OCI-LY3 (cell line): ENCODE measurements at regions not wholly inside any gene's neighbourhood (a gene's known extent, or its start where the extent isn't known, plus 50 kb on each side); places are given as distances from the start of the nearest gene placed in this dataset.
"Not testable (repeated sequence)": the region's sequence is repeated elsewhere in the genome, so short reads cannot be mapped to it uniquely, and the experiment has no call there.

ENCODE experiments used
- H2AFZ ChIP-seq: fragments of 200-600, 300-600 bp; shearing (Covaris generic); 2 replicates; pipeline ENCODE4 v1.6.0; 2014; ENCODE audit warnings: antibody characterized with exemption, low read depth, low read length
- H3K27ac ChIP-seq: fragments of 200-600, 300-600 bp; sonication (generic); 2 replicates; pipeline ENCODE4 v1.5.1; 2014; ENCODE audit warnings: mild to moderate bottlenecking, low read length, moderate library complexity, mixed read lengths
- H3K27me3 ChIP-seq: fragments of 200-600, 300-600 bp; sonication (generic); 2 replicates; pipeline ENCODE4 v1.6.1; 2014; ENCODE audit warnings: low read depth, low read length, mixed read lengths
- H3K36me3 ChIP-seq: fragments of 200-600, 300-600 bp; sonication (generic); replicated peaks from 2 replicates; pipeline ENCODE3; 2014; ENCODE audit warnings: low read depth, low read length, mixed read lengths
- H3K4me1 ChIP-seq: fragments of 300-600, 200-600 bp; sonication (generic); 2 replicates; pipeline ENCODE4 v1.6.1; 2014; ENCODE audit warnings: low read length, mixed read lengths
- H3K4me2 ChIP-seq: fragments of 200-600, 300-600 bp; sonication (generic); 2 replicates; pipeline ENCODE4 v1.6.1; 2014; ENCODE audit warnings: low read length, mixed read lengths
- H3K4me3 ChIP-seq: fragments of 300-600, 200-600 bp; sonication (generic); 2 replicates; pipeline ENCODE4 v1.5.1; 2014; ENCODE audit warnings: antibody characterized with exemption, mild to moderate bottlenecking, low read length, moderate library complexity
- H3K79me2 ChIP-seq: fragments of 300-600, 200-600 bp; shearing (Covaris generic); 2 replicates; pipeline ENCODE4 v1.6.1; 2014; ENCODE audit warnings: mild to moderate bottlenecking, low read length, mixed read lengths
- H3K9ac ChIP-seq: fragments of 300-600, 200-600 bp; shearing (Covaris generic); 2 replicates; pipeline ENCODE4 v1.6.0; 2014; ENCODE audit warnings: mild to moderate bottlenecking, low read length, moderate library complexity
- H3K9me3 ChIP-seq: fragments of 200-600, 300-600 bp; shearing (Covaris generic); 2 replicates; pipeline ENCODE4 v1.6.1; 2014; ENCODE audit warnings: low read length, mixed read lengths; ENCODE audit not compliant: insufficient read depth
- H4K20me1 ChIP-seq: fragments of 200-600, 300-600 bp; sonication (generic); 2 replicates; pipeline ENCODE4 v1.6.1; 2016; ENCODE audit warnings: low read length, mixed read lengths; ENCODE audit not compliant: insufficient read depth
- CTCF ChIP-seq: fragments of 200-600, 300-600 bp; sonication (generic); IDR thresholded peaks from 2 replicates; pipeline ENCODE4 v1.5.1; 2014; ENCODE audit warnings: antibody characterized with exemption, low read length, low read depth
- EZH2phosphoT487 ChIP-seq: fragments of 200-600 bp; shearing (Covaris generic); IDR thresholded peaks from 2 replicates; pipeline ENCODE4 v1.6.1; 2018; ENCODE audit warnings: antibody characterized with exemption, mixed run types, low read depth

GRCh38 chr4:123530357-123530756 lies 133.8 kb downstream of the SPRY1 start:
- no peak overlapping the region for H3K27ac ChIP-seq
- no peaks in the 10 kb centered on the region for H3K36me3 ChIP-seq
- H3K9me3 ChIP-seq: no peaks in the 10 kb centered on the region
- TF ChIP-seq CTCF (no peak), EZH2phosphoT487 (no peak)
- H3K79me2 ChIP-seq: no peaks in the 10 kb centered on the region
- H3K9ac ChIP-seq: no peak overlapping the region
- no peaks in the 10 kb centered on the region for H3K4me1 ChIP-seq
- no peak overlapping the region for H2AFZ ChIP-seq
- no peak overlapping the region for H3K4me2 ChIP-seq
- H3K27me3 ChIP-seq: no peaks in the 10 kb centered on the region
- H3K4me3 ChIP-seq: no peak overlapping the region
- no peaks in the 10 kb centered on the region for H4K20me1 ChIP-seq

GRCh38 chr4:123535037-123535748 lies 138.6 kb downstream of the SPRY1 start:
- Histone ChIP-seq H3K4me3 (no peak overlapping the region), H3K9me3 (no peaks in the 10 kb centered on the region), H3K79me2 (no peaks in the 10 kb centered on the region), H2AFZ (no peak overlapping the region), H3K4me1 (no peaks in the 10 kb centered on the region), H4K20me1 (no peaks in the 10 kb centered on the region), H3K36me3 (no peaks in the 10 kb centered on the region), H3K27me3 (no peaks in the 10 kb centered on the region), H3K4me2 (no peak overlapping the region), H3K27ac (no peak overlapping the region), H3K9ac (no peak overlapping the region)
- no peak for TF ChIP-seq EZH2phosphoT487
- TF ChIP-seq CTCF: no peak

GRCh38 chr4:123536225-123536624 lies 139.6 kb downstream of the SPRY1 start:
- Histone ChIP-seq H3K27ac (no peak overlapping the region), H2AFZ (no peak overlapping the region), H3K79me2 (no peaks in the 10 kb centered on the region), H3K36me3 (no peaks in the 10 kb centered on the region), H3K4me3 (no peak overlapping the region), H3K9me3 (no peaks in the 10 kb centered on the region), H3K9ac (no peak overlapping the region), H4K20me1 (no peaks in the 10 kb centered on the region), H3K27me3 (no peaks in the 10 kb centered on the region), H3K4me2 (no peak overlapping the region), H3K4me1 (no peaks in the 10 kb centered on the region)
- TF ChIP-seq CTCF: no peak
- no peak for TF ChIP-seq EZH2phosphoT487

- H3K9ac ChIP-seq, H2AFZ ChIP-seq, H3K36me3 ChIP-seq, H3K4me1 ChIP-seq, H3K79me2 ChIP-seq, H4K20me1 ChIP-seq, H3K27me3 ChIP-seq, H3K9me3 ChIP-seq, H3K4me2 ChIP-seq, H3K4me3 ChIP-seq, H3K27ac ChIP-seq: not testable (repeated sequence)
Measured at GRCh38 chr4:123537906-123538402, 141.4 kb downstream of the SPRY1 start.
